HG03460 (cell line): ENCODE measurements at regions not wholly inside any gene's neighbourhood (a gene's known extent, or its start where the extent isn't known, plus 50 kb on each side); places are given as distances from the start of the nearest gene placed in this dataset.
"Not testable (repeated sequence)": the region's sequence is repeated elsewhere in the genome, so short reads cannot be mapped to it uniquely, and the experiment has no call there.

Experiments used
- ATAC-seq: cut with Tn5 transposase; IDR thresholded peaks from one replicate; pipeline ENCODE4 v1.9.1; 2021; ENCODE audit not compliant: unreplicated experiment

- not testable (repeated sequence) for ATAC-seq
These were observed 299.4 kb downstream of the BCL2L11 start for GRCh38 chr2:111420074-111420473.

DNA sequence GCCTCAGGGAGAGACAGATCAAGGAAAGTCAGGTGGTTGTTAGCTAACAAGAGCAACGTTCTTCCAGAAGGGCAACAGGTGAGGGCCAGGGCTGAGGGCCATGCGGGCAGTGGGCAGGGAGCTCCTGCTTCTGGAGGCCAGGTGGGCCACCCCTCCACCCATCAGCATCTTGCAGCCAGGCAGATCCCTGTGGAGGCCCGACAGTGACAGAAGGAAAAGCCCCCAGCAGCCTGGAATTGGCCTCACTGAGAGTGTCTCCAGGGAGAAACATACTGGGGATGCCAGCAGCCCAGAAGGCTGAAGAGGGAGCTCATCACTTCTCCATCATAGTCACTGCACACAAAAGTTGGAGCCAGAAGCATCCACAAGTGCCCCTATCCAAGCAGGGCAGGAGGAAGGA is 300.1 kb downstream of the BCL2L11 start:
- not testable (repeated sequence) for ATAC-seq

- not testable (repeated sequence) for ATAC-seq
These were observed 301.2 kb downstream of the BCL2L11 start for GRCh38 chr2:111421949-111422348.

GRCh38 chr2:111422562-111422961 is 301.8 kb downstream of the BCL2L11 start:
- ATAC-seq: not testable (repeated sequence)

DNA sequence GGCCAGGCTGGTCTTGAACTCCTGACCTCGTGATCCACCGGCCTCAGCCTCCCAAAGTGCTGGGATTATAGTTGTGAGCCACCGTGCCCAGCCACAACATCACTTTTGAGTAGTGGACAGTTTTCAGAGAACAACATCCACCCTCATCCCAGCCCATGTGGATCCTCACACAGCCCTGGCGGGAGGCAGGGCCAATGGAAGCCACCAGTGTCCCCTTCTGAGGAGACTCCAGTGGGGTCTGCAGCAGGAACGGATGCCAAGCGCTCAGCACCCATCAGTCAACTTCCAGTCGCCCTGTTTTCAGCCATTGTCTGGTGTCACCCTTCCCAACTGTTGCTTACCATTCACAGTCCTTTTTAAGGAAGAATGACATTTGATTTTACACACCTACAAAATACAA is 302.5 kb downstream of the BCL2L11 start:
- not testable (repeated sequence) for ATAC-seq

DNA sequence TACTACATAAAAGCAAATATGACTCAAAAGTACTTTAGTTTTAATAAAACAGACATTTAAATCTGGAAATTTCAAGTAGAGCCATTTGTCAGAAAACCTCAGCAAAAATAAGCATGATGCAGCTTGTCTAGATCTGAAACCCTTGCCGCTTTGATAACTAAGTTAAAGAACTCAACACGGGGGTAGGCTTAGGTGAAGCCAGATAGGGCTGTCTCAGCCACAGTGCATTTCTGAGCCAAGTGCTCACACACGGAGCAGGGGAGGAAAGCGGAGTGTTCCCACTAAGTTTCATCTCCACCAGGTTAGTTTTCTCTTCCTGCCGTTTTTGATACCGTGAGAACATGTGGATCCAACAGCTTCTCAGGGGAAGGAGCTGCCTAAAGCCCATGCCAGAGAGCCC is 303.5 kb downstream of the BCL2L11 start:
- ATAC-seq: not testable (repeated sequence)

DNA sequence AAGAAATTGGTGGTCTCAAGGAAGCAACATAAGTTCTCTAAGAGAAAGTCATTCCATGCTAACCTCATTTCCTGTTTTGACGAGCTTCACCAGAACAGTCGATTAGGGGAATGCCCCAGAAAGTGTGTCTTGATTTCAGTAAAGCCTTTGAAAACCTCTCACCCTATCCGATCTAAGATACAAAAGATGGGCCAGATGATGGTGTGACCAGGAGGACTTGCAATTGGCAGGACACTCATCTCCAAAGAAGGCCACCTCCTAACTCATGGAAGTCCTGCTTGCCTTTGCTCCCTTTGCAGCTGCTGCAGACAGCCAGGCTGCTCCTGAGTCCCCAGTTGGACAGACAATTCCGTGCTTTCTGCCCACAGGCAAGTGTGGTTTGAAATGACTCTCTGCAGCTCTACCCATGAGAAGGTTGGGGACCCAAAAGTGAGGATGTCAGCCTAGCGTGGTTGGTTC is 304.2 kb downstream of the BCL2L11 start:
- not testable (repeated sequence) for ATAC-seq

GRCh38 chr2:111425789-111426201 is 305.1 kb downstream of the BCL2L11 start:
- ATAC-seq: not testable (repeated sequence)

- not testable (repeated sequence) for ATAC-seq
These were observed 306.6 kb downstream of the BCL2L11 start for GRCh38 chr2:111427346-111427745.

DNA sequence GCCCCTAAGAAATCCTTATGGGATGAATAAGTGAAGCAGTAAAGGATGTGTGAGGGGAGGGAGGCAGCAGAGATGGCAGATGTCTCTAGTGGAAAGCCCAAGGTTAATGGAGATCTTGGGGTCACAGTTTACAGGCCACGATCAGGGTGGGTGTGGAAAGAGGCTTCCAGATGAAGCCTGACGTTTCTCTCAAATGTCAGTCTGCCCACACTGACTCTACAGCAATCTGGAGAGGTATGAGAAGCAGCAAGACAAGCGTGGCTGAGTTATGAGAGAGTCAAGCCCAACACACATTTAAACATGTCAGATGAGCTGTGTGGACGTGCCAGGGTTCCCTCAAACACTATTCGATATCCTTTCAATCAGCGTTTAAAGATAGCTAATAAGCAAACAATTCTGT is 308.2 kb downstream of the BCL2L11 start:
- not testable (repeated sequence) for ATAC-seq

DNA sequence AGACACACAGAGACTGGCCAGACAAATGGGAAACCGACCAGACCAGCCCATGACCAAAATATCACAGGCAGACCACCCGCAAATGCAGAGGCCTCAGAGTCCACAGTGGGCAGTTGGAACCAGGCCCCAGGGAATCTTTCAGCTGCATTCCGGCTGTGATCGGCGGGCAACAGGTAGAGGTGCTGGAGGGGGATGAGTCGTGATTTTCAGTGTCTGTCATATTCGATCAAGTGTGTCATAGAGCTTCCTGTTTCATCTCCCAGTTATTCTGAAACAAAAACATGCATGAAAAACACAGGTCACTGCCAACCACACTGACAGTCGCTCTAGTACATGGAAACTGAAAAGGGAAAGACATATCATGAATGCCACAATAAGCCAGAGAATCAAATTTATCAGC is 308.6 kb downstream of the BCL2L11 start:
- not testable (repeated sequence) for ATAC-seq

DNA sequence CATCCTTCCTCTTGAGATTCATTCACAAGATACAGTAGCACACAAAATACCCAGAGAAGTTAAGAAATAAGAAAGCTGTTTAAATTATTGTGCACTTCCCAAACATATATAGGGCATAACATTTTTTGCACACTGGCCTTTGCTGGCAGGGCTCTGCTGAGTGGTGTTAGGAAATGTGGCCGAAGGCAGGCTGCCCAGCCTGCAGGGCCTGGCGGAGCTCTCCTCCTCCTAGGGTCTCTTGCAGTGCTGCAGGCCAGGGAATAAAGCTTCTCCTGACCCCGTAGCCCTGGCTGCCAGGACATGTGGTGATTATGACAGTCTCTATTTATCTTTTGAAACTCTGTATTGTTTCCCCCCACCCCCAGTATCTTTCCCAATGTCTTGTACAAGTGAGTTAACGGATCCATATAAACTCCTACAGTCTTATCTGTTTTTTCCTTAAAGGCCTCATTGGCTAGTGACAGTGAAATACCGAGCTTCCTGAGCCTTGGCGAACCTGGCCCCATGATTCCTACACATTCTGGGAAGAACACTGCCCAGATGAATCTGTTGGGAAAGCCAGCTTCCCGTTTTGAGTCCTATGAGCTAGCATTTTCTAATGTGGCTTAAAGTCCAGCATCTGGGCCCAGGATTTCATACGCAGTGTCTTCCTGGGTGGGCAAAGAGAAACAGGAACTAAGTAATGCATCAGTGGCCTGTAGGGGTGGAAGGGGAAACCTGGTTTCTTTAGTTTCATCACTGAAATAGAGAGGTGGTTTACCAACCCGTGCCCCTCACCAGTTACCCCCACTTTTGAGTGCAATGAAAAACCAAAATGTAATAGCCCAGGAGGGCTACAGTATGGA is 310.3 kb downstream of the BCL2L11 start:
- ATAC-seq: peak; percentile 53

DNA sequence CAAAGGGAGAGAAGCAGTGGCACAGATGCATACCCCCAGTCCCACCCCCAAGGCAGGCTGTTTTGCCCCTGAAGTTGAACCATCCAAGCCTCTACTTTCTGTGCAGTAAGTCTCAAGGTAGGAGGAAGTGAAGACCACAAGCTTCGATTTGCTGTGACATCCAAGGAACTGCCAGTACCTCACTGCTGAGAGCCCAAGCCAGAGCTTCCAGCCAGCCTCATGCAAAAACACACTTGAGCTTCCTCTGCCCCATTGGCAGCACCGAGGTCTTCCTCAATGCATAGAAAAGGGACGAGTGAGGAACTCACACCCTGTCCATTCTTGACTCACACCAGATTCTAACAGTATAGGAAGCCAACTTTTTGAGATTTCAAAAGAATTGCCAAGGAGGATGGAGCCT is 311.7 kb downstream of the BCL2L11 start:
- ATAC-seq: not testable (repeated sequence)

DNA sequence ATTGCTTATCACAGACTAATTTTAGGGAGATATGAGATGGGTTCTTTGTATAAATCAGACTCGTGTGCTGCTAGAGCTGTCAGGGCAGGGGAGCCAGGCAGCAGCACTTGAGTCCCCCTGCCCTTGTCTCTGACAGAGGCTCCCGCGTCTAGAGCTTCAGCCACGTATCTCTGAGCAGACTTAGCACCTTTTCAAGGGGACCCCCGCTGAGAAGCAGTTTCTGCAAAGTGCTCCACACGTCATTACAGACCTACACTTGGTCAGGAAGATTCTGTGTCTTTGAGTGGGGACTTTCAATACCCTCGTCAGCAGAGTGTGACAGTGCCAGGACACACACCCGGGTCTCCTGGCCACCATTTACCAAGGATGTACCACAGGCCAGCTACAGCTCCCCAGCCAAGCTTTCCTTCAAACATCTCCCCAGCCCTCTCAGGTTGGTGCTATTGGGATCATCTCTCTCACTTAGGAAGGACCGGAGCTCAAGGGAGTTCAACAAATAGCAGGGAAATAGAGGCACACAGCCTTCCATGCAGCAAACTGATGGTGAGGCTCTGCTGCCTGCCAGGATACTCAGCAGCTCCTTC is 312.3 kb downstream of the BCL2L11 start:
- not testable (repeated sequence) for ATAC-seq

DNA sequence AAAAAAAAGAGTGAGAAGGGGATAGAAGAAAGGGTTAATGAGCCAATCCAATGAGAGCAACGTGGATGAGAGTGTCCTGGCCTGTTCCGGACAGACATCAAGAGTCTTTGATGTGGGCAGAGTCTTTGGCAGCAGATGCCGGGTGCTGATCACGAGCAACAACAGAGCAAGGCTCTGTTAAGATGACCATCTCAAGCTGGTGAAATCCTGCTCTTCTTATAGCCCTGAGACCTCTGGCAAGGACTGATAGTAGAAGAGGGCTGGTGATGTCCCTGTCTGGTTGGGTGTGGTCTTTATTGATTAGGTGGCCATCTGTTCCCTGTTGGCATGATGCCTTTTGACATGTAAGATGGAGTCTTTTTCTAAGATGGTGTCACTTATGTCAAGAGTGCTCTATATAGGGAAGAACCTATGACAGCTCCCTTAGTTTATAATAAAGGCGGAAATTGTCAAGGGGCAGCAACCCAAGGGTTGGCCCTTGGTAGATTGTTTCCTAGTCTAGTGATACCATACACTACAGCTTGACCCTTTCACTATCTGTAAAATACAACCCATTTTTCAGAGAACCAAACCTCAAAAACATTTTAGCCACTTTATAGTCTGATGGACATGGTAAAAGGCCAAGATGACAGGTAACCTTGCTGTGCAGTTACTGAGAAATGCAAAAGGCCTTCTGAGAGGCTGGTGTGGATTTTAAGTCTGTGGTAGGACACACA is 313.3 kb downstream of the BCL2L11 start:
- not testable (repeated sequence) for ATAC-seq

DNA sequence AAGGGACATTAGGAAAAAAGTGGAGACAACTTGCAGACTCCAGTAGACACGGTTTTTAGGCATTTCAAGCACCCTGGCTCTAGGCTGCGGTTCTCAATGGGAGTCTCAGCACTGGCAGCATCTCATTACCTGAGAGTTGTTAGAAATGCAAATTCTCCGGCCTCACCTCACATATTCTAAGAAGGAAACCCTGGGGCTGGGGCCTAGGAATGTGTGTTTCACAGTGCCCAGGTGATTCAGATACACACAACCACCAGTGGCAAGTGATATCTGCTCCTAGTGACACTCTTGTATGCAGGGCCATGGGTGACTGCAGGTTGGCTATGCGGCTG is 313.9 kb downstream of the BCL2L11 start:
- not testable (repeated sequence) for ATAC-seq

DNA sequence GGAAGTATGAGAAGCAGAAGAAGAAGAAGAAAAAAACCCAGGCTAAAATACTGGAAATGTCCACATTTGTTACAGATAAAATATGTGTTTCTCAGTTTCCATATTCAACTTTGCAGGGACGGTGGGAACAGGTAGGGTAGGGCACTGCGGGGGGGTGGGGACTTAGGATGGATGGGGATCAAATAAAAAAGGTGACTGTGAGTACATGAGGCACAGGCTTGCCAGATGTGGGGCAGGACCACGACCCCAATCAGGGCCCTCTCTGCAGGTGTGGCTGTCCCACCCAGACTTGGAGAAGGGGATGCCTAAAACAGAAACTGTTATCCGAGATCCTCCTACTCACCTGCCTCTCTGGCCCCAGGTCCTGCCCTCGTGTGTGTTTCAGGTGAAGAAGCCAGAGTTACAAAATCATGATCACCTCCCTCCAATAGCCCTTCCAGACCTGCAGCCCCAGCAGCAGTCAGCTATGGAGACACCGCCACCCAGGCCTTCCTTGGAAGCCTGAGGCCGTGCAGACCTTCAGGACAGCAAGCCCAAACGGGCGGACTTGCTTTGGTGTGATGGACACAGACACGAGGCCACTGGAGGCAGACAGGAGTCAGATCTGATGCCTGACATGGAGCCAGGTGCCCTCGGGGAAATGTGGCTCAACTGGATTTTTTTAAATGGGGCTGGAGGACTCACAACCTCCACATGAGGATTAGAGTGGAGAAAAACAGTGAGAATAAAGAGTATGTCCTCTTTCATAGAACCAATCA is 315.0 kb downstream of the BCL2L11 start:
- ATAC-seq: not testable (repeated sequence)

- ATAC-seq: peak; percentile 70
These were observed 315.7 kb downstream of the BCL2L11 start for GRCh38 chr2:111436411-111436810.

DNA sequence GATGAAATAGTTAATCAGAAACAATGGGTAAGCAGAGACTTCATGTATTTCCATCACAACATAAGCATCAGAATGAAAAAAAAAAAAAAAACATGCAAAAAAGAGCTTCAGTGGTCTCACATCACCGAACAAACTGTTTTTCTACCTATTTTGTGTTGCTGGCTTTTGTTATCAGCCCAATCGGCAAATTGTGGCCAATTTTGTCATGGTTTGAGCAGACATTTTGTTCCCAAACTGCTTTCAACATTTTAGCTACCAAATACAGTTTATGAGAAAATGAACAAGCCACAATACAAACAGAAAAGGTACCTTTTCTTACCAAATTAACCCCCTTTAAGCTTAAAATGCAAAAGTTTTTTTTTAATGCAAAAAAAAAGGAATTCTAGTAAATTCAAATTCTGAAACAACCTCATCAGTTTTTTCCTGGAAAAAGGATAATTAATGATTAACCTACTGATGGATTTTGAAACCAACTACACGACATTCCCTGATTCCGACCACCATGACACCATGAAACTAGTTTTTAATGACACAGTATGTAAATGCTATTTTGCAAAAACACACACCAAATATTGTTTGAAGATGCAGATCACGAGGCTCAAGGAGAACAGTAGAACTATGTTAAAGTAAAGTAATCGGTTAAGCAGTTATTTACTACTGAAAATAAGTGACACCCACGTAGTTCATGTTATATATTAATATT is 316.7 kb downstream of the BCL2L11 start:
- ATAC-seq: not testable (repeated sequence)

DNA sequence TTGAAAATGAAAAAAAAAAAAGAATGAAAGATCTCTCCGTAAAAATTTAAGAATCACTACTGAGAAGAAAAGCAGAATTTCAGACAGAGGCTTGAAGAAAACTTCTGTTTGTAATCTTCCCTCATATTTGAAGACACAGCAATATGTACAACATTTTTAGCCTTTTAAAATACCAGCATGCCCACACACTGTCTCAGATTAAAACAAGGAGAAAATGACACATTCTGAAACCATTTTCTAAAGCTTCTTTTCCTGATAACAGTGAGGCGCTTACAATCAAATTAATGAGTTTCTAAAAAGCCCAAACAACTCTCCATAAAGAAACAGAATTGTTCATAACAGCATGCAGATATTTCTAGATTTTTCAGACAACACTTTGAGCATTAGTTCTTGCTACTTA is 317.4 kb downstream of the BCL2L11 start:
- not testable (repeated sequence) for ATAC-seq
